ENCODE measurements at regions not wholly inside any gene's neighbourhood (a gene's known extent, or its start where the extent isn't known, plus 50 kb on each side); places are given as distances from the start of the nearest gene placed in this dataset.

GRCh38 chr2:5933669-5934068, 241.5 kb downstream of the SOX11 start:
- DNase-seq (ENCODE audit: low spot score): no peak
- TF ChIP-seq EZH2phosphoT487 (IDR thresholded peaks at IDR 0.05) (no peak), CTCF (IDR thresholded peaks at IDR 0.05) (no peak), EZH2 (IDR thresholded peaks at IDR 0.05) (no peak)
- no peak overlapping the region for H3K4me2 ChIP-seq
- H2AFZ ChIP-seq (replicated peaks): no peak overlapping the region
- no peak overlapping the region for H3K4me3 Mint-ChIP-seq
- H3K4me1 Mint-ChIP-seq: peaks cover 30% of the 10 kb centered on the region
- H3K79me2 ChIP-seq (ENCODE audit: low read depth): no peaks in the 10 kb centered on the region
- H3K36me3 ChIP-seq: no peaks in the 10 kb centered on the region
- H3K9ac ChIP-seq: no peak overlapping the region
- no peak overlapping the region for H3K27ac ChIP-seq
- H3K36me3 Mint-ChIP-seq: no peaks in the 10 kb centered on the region
- peaks cover 15% of the 10 kb centered on the region for H3K9me3 Mint-ChIP-seq
- H3K27me3 Mint-ChIP-seq (ENCODE audit: insufficient read depth, low read depth): peaks cover 2% of the 10 kb centered on the region
- no peaks in the 10 kb centered on the region for H3K27me3 ChIP-seq
- H4K20me1 ChIP-seq (ENCODE audit: low read depth): no peaks in the 10 kb centered on the region
- H3K27ac Mint-ChIP-seq: no peak overlapping the region
- H3K9me3 ChIP-seq (ENCODE audit: low read depth): no peaks in the 10 kb centered on the region
- peaks cover 13% of the 10 kb centered on the region for H3K4me1 ChIP-seq
- no peak overlapping the region for H3K4me3 ChIP-seq
- H3F3A ChIP-seq (ENCODE audit: low read depth): no peaks in the 10 kb centered on the region

- Histone ChIP-seq H3K4me1 (peaks cover 16% of the 10 kb centered on the region), H3F3A (ENCODE audit: low read depth) (no peaks in the 10 kb centered on the region), H3K4me3 (no peak overlapping the region), H3K27me3 (no peaks in the 10 kb centered on the region), H3K9me3 (ENCODE audit: low read depth) (no peaks in the 10 kb centered on the region), H3K9ac (no peak overlapping the region), H3K4me2 (no peak overlapping the region), H2AFZ (replicated peaks) (no peak overlapping the region), H3K79me2 (ENCODE audit: low read depth) (no peaks in the 10 kb centered on the region), H4K20me1 (ENCODE audit: low read depth) (no peaks in the 10 kb centered on the region), H3K36me3 (no peaks in the 10 kb centered on the region), H3K27ac (no peak overlapping the region)
- Mint-ChIP-seq H3K4me3 (no peak overlapping the region), H3K36me3 (no peaks in the 10 kb centered on the region), H3K9me3 (no peaks in the 10 kb centered on the region), H3K27me3 (ENCODE audit: insufficient read depth, low read depth) (peaks cover 2% of the 10 kb centered on the region), H3K4me1 (peaks cover 31% of the 10 kb centered on the region), H3K27ac (peak overlapping the region; percentile 2)
- TF ChIP-seq CTCF (IDR thresholded peaks at IDR 0.05) (no peak), EZH2phosphoT487 (IDR thresholded peaks at IDR 0.05) (no peak), EZH2 (IDR thresholded peaks at IDR 0.05) (no peak)
- no peak for DNase-seq (ENCODE audit: low spot score)
These were observed 245.1 kb downstream of the SOX11 start for GRCh38 chr2:5937321-5937720.

- peak overlapping the region; percentile 70 for H3K27ac Mint-ChIP-seq
- peak overlapping the region; percentile 71 for H2AFZ ChIP-seq (replicated peaks)
- H3K27me3 Mint-ChIP-seq (ENCODE audit: insufficient read depth, low read depth): peaks cover 2% of the 10 kb centered on the region
- H3F3A ChIP-seq (ENCODE audit: low read depth): no peaks in the 10 kb centered on the region
- H3K9me3 ChIP-seq (ENCODE audit: low read depth): no peaks in the 10 kb centered on the region
- no peaks in the 10 kb centered on the region for H3K9me3 Mint-ChIP-seq
- no peaks in the 10 kb centered on the region for H4K20me1 ChIP-seq (ENCODE audit: low read depth)
- no peaks in the 10 kb centered on the region for H3K79me2 ChIP-seq (ENCODE audit: low read depth)
- H3K4me1 ChIP-seq: peaks cover 16% of the 10 kb centered on the region
- H3K4me2 ChIP-seq: peak overlapping the region; percentile 4
- H3K9ac ChIP-seq: no peak overlapping the region
- no peak for DNase-seq (ENCODE audit: low spot score)
- H3K27ac ChIP-seq: no peak overlapping the region
- H3K4me3 ChIP-seq: no peak overlapping the region
- no peak overlapping the region for H3K4me3 Mint-ChIP-seq
- no peaks in the 10 kb centered on the region for H3K36me3 Mint-ChIP-seq
- no peaks in the 10 kb centered on the region for H3K36me3 ChIP-seq
- peaks cover 32% of the 10 kb centered on the region for H3K4me1 Mint-ChIP-seq
- no peak for TF ChIP-seq EZH2 (IDR thresholded peaks at IDR 0.05)
- TF ChIP-seq CTCF (IDR thresholded peaks at IDR 0.05): no peak
- TF ChIP-seq EZH2phosphoT487 (IDR thresholded peaks at IDR 0.05): no peak
- H3K27me3 ChIP-seq: no peaks in the 10 kb centered on the region
These were observed 245.8 kb downstream of the SOX11 start for GRCh38 chr2:5937851-5938565.

Data from neural progenitor cell (in vitro differentiated cells).